HG03520 (cell line): ENCODE measurements at regions not wholly inside any gene's neighbourhood (a gene's known extent, or its start where the extent isn't known, plus 50 kb on each side); places are given as distances from the start of the nearest gene placed in this dataset.
"Not testable (repeated sequence)": the region's sequence is repeated elsewhere in the genome, so short reads cannot be mapped to it uniquely, and the experiment has no call there.

ENCODE experiments used
- ATAC-seq: cut with Tn5 transposase; IDR thresholded peaks from one replicate; pipeline ENCODE4 v1.9.1; 2021; ENCODE audit warnings: mild to moderate bottlenecking, moderate library complexity; ENCODE audit not compliant: unreplicated experiment

DNA sequence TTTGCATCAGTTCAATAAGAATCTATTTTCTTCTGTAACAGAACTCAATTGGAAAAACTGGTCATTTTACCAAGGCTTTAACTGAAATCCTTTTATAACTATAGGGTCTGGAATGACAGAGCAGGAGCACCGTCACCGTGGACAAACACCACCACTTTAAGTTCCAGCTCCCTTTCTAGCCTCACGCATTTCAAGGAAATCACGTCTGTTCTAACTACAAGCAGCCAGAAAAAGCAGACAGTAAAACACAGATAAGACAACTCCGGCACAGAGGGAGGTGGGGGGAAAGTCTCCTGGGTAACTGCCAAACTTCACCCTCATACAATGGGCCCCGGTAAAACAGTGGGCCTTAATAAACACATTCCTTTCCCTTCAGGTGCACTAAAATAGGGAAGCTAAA, 952.6 kb downstream of the STIM2 start:
- ATAC-seq: not testable (repeated sequence)

DNA sequence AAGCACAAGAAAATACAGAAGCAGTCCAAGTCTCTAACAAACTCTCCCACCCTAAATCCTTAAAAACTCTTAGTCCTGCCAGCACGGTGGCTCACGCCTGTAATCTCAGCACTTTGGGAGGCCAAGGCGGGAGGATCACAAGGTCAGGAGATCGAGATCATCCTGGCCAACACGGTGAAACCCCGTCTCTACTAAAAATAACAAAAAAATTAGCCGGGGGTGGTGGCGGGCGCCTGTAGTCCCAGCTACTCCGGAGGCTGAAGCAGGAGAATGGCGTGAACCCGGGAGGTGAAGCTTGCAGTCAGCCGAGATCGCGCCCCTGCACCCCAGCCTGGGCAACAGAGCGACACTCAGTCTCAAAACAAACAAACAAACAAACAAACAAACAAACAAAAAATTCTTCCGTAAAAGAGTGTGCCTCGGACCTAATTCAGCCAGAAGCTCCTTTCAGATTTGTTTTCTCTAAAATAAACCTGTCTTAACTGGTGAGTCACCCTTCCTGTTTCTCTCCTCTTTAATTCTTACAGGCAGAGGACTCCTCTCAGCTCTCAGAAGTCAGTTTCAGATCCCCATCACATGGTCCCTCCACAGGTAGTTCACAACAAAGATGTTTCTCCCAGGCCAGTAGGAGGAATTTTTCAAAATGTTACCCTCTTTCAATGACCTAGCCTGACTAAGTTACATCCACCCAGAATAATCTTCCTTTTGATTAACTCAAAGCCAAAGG, 953.2 kb downstream of the STIM2 start:
- ATAC-seq: not testable (repeated sequence)

DNA sequence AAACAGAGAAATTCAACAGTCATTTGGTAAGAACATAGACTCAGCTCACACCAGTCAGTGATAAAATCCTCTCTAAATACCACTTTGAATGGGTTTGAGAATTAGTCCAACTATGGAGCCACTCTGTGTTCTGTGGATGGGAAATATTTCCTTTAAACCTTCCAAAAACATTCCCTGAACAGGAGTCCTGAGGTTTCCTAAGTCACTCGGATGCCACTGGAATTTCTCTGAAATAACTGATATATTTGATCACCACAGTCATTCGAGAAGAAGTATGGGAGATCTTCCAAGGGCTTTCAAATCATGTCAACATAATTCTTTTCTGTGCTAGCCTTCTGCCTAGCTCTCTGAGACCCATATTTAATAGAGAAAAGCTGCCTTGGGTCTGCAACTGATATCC, 958.6 kb downstream of the STIM2 start:
- ATAC-seq: no peak

DNA sequence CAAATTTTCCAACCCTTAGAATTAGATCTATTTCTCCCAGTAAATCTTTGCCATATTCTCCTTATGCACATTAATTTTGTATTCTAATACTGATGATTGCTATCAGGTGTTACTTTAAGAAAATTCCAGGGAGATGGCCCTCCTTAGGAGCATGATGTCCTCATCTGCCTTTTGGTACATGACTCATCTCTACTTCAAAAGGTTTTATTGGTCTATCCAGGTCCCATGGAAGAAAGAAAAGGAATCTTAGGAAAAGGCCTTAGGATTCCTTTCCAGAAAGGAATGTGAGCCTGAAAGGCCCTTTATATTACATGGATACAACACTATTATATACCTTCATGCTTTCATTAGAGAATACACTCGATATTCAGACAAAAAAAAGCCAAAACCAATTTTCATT, 968.2 kb downstream of the STIM2 start:
- no peak for ATAC-seq

DNA sequence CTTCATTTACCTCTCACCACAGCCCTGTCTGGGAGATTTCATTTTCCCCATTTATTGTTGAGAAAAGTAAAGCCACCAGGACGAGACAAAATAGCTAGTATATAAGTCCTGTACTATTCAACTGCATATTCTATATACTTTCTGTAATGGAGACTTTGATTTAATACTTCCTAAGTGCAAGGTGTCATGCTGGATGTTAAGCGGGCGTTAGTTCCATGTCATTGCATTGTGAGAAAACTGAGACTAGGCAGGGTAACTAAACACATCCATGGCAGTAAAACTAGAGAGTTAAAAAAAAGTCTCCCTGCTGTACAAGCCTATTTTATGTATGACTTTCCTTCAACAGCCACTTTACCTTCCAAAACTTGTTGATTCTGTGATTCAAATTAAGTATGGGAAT, 969.6 kb downstream of the STIM2 start:
- no peak for ATAC-seq

DNA sequence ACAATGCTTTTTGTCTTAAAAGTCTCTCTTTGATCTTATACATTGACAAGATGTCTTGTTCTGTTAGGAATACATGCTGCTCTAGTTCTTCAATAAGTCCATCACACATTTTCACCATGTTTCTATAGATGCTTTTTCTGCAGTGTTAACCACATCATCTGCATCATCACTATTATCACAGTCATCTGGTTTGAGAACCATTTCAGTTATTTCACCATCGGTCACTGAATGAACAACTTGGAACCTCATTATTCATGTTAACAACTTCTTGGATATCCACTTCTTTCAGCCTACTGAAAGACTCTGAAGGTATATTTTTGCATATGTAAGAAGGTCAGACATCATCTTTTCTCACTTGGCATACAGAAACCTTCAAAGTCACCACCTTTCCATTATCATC, 975.2 kb downstream of the STIM2 start:
- no peak for ATAC-seq

DNA sequence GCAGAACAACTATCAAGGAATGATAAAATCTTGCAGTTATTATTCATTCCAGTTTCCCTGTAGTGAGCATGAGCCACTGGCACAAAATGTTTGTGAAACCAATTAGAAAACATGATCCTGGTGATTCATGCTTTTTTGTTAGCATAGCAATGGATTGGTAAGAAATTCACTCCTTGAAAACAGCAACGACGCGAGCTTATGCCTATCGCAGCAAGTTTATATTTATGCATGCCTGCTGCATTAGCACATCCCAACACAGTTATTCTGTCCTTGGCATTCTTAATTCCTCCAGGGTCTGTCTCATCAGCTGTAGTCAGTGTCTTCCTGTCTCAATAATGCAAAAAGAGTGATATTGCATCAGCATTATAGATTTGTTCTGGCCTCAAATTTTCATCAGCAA, 975.9 kb downstream of the STIM2 start:
- ATAC-seq: no peak

DNA sequence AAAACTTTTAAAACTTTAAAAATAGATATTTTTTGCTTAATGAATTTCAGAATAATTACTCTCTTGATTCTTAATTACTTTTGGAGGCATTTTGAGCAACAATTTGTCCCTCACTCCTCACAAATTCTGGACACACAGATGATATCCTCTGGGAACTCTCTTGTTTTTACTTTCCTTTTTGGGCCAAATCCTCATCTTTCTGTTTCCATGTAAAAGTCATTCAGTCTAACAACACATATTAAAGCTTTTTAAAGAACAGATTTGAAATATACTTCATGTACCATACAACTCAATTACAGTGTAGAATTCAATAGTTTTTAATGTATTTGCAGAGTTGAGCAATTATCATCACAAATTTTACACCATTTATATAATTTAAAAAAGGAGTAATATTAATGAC, 983.1 kb downstream of the STIM2 start:
- no peak for ATAC-seq

DNA sequence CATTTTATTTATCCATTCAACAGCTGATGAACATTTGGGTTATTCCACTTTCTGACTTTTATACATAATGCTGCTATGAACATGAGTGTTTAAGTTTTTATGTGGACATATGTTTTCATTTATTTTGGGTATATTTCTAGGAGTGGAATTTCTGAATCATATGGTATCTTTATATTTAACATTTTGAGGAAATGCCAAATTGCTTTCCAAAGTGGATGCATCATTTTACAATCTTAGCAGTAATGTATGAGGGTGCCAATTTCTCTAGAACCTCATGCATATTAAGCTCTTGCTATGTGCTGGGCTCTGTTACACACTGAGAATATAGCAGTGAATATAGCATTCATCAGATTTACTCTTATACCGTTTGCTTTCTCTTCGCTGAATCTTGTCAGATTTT, 983.7 kb downstream of the STIM2 start:
- no peak for ATAC-seq

DNA sequence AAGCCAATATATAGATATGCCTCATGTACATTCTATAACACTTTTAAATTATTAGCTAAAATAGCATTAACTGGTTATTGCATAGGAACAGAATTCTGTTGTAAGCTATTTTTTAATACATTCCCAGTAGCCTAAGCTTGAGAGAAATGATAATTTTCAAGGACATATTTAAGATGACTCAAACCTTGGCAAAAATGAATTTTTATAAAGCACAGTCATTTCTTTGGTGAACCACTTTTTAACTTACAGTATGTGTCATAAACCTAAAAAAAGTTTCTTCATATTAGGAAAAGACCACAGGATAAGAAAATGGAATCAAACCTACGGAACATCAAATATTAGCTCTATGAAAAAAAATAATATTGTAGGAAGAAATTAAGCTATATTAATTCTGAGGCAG, 986.3 kb downstream of the STIM2 start:
- no peak for ATAC-seq

DNA sequence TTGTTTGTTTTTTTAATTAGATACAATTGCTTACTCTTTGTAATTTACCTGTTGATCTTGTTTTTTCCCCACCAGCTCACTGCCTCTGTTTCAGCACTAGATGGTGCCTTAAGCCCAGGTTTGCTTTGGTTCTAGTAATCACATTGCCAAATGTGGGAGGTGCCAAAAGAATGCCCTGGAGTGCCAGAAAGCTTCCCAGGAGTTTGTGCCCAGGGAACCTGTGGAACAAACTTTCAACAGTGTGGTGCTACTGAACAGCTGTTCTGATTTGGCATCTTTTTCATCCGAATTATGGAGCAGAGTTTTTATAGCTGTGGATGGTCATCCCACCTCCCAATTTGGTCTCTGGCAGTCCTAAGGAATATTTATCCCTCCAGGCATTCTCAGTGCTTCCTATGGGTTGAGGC, 1000.7 kb downstream of the STIM2 start:
- ATAC-seq: no peak

DNA sequence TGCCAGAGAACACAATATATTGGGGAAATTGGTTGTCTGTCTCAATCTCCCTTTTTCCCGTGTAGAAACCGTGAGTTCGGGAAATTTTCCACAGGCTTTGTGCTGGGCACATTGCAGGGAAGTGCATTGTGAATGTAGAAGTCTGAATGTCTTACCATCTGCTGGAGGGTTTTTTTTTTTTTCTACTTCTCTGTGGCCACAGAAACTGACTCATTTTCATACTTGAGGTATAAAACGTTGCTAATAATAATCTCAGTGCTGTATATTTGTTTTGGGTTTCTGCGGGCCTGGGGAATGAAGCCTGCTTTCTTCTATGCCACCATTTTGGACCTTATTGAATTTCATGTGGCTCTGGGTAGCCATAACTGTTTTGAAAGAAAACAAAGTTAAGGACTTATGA, 1001.2 kb downstream of the STIM2 start:
- ATAC-seq: no peak

DNA sequence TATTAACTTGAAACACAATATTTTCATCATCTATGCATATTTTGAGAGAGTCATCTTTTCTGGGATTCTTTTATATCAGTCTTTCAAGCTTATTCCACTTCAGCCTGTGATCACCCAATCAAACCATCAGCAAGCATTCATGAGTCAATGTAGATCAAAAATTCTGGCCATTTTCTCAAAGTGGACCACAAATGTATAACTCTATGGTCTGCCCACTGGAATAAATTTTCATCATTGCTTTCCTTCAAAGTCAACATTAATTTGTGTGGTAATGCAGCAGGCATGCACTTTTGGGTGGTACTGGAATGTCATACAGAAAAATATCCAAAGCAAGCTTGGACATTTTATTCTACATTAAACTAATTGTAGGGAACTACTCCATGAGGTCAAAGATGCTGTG, 1013.0 kb downstream of the STIM2 start:
- ATAC-seq: no peak

DNA sequence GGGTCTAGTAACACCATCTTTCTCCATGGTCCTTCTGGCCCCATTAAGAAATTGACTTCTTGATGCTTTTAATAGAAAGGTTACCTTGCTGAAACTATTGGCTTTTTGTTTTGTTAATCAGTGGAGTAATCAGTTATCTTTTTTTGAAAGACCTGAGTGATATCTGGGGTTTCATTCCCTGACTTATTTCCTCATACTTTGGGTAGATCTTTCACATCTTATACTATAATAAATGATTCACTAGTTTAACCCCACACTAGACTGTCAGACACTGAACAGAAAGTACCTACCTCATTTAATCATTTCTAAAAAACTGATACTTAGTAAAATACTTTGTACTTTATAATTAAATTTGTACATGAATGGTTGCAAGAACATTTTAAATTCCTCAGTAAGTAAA, 1021.1 kb downstream of the STIM2 start:
- no peak for ATAC-seq

DNA sequence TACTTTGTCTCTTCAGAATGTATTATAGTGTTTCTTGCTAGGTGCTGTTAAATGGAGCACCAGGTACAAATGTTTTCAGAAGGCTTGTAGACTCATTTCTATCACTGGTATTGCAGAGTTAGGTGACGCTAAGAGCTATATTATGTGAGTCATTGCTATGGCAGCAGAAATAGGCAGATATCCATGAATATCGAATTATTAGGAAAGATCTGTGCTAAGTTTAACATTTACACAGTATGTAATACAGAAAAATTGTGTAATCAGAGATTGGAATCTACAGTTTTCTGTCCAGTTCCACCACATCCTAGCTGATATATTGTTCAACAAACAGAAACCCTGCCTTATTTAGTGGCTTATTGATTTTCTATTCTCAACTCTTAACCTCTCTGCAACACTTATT, 1025.5 kb downstream of the STIM2 start:
- ATAC-seq: no peak

DNA sequence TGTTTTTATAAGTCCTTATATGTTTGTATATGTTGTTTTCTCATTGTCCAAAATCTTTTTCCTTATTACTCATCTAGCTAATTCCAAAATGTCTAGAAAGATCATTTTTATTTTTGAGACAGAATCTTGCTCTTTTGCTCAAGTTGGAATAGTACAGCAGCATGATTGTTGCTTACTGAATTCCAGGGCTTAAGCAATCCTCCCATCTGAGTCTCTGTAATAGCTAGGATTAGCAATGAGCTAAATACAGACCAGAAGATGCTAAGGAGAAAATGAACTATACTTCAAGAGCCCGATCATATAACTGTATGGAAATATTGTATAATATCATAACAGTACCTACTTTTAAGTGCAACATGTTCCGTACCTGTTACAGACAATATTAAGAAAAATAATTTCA, 1027.0 kb downstream of the STIM2 start:
- no peak for ATAC-seq

DNA sequence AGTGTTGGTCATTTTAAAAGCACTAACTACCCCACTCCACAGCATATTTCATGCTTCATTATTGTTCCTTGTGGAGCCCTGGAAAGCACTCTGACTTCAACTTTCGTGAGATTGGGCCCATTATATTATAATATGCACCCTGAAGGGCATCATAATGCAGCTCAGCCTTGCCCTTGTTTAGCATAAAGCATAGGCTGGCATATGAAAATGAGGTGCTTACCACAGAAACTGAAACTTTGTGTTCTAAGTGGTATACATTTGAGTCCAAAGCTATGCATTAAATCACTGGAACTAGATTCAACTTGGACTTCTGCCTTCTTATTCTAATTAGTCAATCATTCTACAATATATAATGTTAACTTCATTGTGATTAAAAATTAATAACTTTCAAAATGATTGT, 1027.9 kb downstream of the STIM2 start:
- no peak for ATAC-seq

DNA sequence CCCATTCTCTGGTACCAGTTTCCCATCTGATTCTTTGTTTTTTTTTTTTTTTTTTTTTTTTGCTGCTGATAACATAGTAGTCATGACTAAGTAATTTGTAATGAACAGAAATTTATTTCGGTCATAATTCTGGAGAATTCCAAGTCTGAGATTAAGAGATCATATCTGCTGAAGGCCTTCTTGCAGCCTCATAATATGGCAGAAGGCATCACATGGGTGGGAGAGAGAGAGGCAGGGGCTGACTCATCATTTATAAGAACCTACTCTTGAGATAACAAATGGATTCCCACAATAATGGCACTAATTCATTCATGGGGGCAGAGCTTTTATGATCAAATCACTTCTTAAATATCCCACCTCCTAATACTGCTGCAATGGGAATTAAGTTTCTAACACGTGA, 1034.3 kb downstream of the STIM2 start:
- no peak for ATAC-seq

DNA sequence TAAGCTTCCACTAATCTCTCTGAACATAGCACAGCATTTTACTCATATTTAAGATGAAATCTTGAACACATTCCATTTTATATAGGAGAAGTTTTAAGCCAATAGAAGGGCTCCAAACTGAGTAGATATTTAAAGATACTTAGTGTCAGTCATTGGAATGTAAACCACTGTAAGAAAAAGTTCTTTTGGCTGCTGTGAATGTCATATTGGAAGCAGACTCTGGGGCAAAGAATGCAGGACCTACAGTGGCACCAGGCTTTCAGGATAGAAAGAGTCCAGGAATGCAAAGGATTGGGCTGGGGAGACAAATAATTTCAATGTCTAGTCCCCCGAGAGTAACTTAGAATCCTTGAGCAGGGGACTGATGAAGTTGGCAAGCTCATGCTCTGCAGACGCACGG, 1047.7 kb downstream of the STIM2 start:
- ATAC-seq: no peak

DNA sequence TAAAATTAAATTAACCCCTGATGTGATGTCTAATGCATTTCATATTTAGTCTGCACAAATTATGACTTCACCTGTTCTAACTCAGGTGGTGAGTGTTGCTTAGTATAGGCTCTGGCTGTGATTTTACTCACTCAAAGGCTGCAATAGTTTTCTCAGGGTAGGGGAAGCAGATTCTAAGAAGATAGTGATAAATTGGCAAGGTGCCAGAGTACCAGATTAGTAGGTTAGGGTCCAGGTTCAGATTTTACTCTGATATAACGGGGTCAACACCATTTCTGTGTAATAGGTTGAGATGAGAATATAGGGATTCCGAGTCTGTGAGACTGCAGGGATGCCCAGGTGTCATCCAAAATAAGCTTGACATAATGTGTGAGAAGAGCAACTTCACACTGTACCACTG, 1049.6 kb downstream of the STIM2 start:
- ATAC-seq: no peak

DNA sequence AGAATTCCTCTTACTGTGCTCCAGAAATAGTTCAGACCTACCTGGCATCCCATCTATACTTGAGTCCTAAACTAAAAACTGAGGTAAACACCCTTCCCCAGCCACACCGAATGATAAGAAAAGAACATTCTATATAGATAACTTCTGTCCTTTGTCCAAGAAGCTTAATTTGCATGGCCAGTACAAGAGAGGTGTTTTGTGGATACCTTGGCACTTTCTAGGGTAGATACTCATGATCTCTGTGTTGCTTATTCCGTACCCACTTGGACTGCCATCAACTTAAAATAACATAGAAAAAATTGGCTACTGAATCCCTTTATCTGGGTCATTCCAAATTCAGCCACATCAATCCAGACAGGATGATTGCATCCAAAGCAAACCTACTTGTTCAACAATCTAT, 1050.4 kb downstream of the STIM2 start:
- ATAC-seq: no peak

DNA sequence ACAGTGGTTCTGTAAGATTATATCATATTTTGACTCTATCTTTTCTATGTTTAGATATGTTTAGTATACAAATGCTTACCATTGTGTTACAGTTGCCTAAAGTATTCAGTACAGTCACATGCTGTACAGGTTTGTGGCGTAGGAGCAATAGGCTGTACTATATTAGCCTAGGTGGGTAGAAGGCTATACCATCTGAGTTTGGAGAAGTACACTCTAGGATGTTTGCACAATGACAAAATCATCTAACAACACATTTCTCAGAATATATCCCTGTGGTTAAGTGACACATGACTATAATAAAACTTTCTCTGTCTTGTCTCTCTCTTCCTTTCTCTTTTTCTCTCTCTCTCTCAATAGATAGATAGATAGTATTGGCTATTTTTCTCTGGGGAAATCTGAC, 1053.1 kb downstream of the STIM2 start:
- no peak for ATAC-seq

DNA sequence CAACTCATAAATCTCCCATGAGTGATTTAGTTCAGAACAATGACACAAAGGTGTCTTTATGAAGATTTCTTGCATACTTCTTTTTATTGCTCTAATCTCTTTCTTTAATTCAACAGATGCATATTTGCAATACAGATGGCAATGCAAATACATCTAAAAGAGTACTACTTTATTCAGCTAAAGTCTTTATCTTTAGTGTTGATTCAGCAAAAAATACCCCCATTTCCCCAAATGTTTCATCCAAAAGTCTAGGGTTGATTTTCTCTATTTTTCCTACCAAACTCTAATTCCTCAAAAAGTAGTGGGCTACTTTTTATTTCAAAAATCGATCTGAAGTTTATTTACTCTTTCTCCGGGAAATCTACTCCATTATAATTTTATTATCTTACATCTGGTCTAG, 1055.2 kb downstream of the STIM2 start:
- no peak for ATAC-seq
